Activated naive CD8-positive, alpha-beta T cell treated with anti-CD3 and anti-CD28 coated beads, Interleukin-2, amount 50 U/mL, for 24 hours (primary cell): ENCODE measurements at regions not wholly inside any gene's neighbourhood (a gene's known extent, or its start where the extent isn't known, plus 50 kb on each side); places are given as distances from the start of the nearest gene placed in this dataset.

ENCODE experiments used
- ATAC-seq: fragments of 150-1000 bp; cut with Tn5 transposase; one replicate; pipeline ENCODE4 v1.10.0; 2021
- DNase-seq: peaks from one replicate; pipeline ENCODE4 v3.0.0; 2021
- H3K27ac Mint-ChIP-seq: one replicate; pipeline ENCODE4 v1.8.0; 2021; ENCODE audit warnings: mild to moderate bottlenecking, mixed read lengths
- H3K27me3 Mint-ChIP-seq: one replicate; pipeline ENCODE4 v1.8.0; 2021; ENCODE audit warnings: mixed read lengths
- H3K36me3 Mint-ChIP-seq: one replicate; pipeline ENCODE4 v1.8.0; 2021; ENCODE audit warnings: low read depth, mixed read lengths
- H3K4me1 Mint-ChIP-seq: one replicate; pipeline ENCODE4 v1.8.0; 2021; ENCODE audit warnings: mixed read lengths
- H3K4me3 Mint-ChIP-seq: one replicate; pipeline ENCODE4 v1.8.0; 2021; ENCODE audit warnings: mild to moderate bottlenecking, moderate library complexity, mixed read lengths
- H3K9me3 Mint-ChIP-seq: one replicate; pipeline ENCODE4 v1.8.0; 2021; ENCODE audit warnings: mixed read lengths

- no peak for ATAC-seq
- H3K4me1 Mint-ChIP-seq = no peaks in the 10 kb centered on the region
- DNase-seq = no peak
- no peaks in the 10 kb centered on the region for H3K27me3 Mint-ChIP-seq
- H3K27ac Mint-ChIP-seq = no peak overlapping the region
- H3K4me3 Mint-ChIP-seq = no peak overlapping the region
- no peaks in the 10 kb centered on the region for H3K9me3 Mint-ChIP-seq
- H3K36me3 Mint-ChIP-seq = no peaks in the 10 kb centered on the region
Measured at GRCh38 chr18:34039611-34040010, 185.1 kb downstream of the NOL4 start.

GRCh38 chr18:34039201-34039600, 185.5 kb downstream of the NOL4 start:
- Mint-ChIP-seq H3K36me3 (no peaks in the 10 kb centered on the region), H3K9me3 (peaks cover 1% of the 10 kb centered on the region), H3K4me3 (no peak overlapping the region), H3K27me3 (no peaks in the 10 kb centered on the region), H3K27ac (no peak overlapping the region), H3K4me1 (no peaks in the 10 kb centered on the region)
- DNase-seq (no peak), ATAC-seq (no peak)

DNA sequence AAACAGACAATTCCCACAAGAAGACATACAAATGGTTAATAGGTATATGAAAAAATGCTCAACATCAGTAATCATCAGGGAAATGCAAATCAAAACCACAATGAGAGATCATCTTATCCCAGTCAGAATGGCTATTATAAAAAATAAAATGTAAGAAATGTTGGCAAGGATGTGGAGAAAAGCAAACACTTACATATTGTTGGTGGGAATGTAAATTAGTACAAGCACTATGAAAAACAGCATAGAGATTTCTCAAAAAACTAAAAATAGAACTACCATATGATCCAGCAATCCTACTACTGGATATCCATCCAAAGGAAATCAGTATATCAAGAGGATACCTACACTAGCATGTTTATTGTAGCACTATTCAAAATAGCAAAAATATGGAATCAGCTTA, 186.6 kb downstream of the NOL4 start:
- Mint-ChIP-seq H3K9me3 (peaks cover 10% of the 10 kb centered on the region), H3K4me1 (no peaks in the 10 kb centered on the region), H3K4me3 (no peak overlapping the region), H3K27ac (no peak overlapping the region), H3K27me3 (no peaks in the 10 kb centered on the region), H3K36me3 (no peaks in the 10 kb centered on the region)
- DNase-seq (no peak), ATAC-seq (no peak)

DNA sequence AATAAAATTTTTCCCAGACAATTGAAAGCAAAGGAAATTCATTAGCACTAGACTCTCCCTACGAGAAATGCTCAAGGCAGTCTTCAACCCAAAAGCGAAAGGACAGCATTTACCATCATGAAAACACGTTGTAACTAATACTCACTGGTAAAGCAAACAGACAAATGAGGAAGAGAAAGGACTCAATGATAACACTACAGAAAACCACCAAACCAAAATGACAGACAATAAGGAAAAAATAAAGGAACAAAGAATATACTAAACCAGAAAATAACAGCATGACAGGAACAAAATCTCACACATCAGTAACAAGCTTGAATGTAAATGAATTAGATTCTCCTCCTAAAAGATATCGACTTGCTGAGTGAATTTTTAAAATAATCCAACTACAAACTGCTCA, 190.7 kb downstream of the NOL4 start:
- no peak for DNase-seq

GRCh38 chr18:34031810-34032209, 192.9 kb downstream of the NOL4 start:
- ATAC-seq = no peak
- H3K4me3 Mint-ChIP-seq = no peak overlapping the region
- H3K27ac Mint-ChIP-seq = no peak overlapping the region
- H3K9me3 Mint-ChIP-seq = peaks cover 10% of the 10 kb centered on the region
- H3K36me3 Mint-ChIP-seq = no peaks in the 10 kb centered on the region
- H3K4me1 Mint-ChIP-seq = no peaks in the 10 kb centered on the region
- DNase-seq = no peak
- no peaks in the 10 kb centered on the region for H3K27me3 Mint-ChIP-seq

More for the DNA sequence above, 190.7 kb downstream of the NOL4 start:
- H3K27me3 Mint-ChIP-seq = no peaks in the 10 kb centered on the region
- no peaks in the 10 kb centered on the region for H3K36me3 Mint-ChIP-seq
- peaks cover 10% of the 10 kb centered on the region for H3K9me3 Mint-ChIP-seq
- no peak for ATAC-seq
- H3K27ac Mint-ChIP-seq = no peak overlapping the region
- H3K4me1 Mint-ChIP-seq = no peaks in the 10 kb centered on the region
- no peak overlapping the region for H3K4me3 Mint-ChIP-seq

GRCh38 chr18:34028324-34028723, 196.4 kb downstream of the NOL4 start:
- Mint-ChIP-seq H3K4me3 (no peak overlapping the region), H3K36me3 (no peaks in the 10 kb centered on the region), H3K9me3 (no peaks in the 10 kb centered on the region), H3K27ac (no peak overlapping the region), H3K4me1 (no peaks in the 10 kb centered on the region), H3K27me3 (no peaks in the 10 kb centered on the region)
- ATAC-seq (no peak), DNase-seq (no peak)

DNA sequence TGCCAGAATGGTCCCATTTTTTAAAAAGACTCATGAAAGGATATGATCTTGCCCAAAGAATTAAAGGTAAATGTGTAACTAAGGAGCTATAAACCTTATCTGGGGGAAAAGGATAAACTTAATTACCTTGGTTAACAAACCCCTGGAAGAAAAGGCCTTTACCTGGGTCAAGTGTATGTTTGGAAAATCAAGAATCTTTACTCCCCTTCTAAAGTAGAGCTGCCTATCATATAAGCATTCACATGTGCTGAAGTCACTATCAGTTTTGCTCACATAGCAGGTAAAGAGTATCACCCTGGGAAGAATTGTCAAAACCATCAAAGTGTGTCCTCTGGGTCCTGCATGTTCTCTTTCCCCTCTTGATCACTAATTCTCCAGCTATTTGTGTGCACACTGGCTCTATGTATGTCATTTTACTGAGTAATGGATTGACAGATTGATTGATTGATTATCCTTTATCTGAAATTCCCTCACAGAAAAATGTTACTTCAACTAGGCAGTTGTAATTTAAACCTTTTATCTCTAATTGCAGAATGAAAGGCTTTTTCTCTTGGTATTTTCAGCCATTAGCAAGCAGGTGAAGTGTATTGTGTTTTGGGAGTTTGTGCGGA, 199.4 kb downstream of the NOL4 start:
- Mint-ChIP-seq H3K4me1 (no peaks in the 10 kb centered on the region), H3K9me3 (peaks cover 7% of the 10 kb centered on the region), H3K36me3 (peaks cover 2% of the 10 kb centered on the region), H3K27ac (no peak overlapping the region), H3K27me3 (no peaks in the 10 kb centered on the region), H3K4me3 (no peak overlapping the region)
- DNase-seq (no peak), ATAC-seq (no peak)

- no peak for ATAC-seq
- Mint-ChIP-seq H3K27me3 (no peaks in the 10 kb centered on the region), H3K27ac (no peak overlapping the region), H3K36me3 (peaks cover 2% of the 10 kb centered on the region), H3K9me3 (peaks cover 7% of the 10 kb centered on the region), H3K4me1 (no peaks in the 10 kb centered on the region), H3K4me3 (no peak overlapping the region)
- DNase-seq = no peak
Measured at GRCh38 chr18:34023471-34023870, 201.2 kb downstream of the NOL4 start.

DNA sequence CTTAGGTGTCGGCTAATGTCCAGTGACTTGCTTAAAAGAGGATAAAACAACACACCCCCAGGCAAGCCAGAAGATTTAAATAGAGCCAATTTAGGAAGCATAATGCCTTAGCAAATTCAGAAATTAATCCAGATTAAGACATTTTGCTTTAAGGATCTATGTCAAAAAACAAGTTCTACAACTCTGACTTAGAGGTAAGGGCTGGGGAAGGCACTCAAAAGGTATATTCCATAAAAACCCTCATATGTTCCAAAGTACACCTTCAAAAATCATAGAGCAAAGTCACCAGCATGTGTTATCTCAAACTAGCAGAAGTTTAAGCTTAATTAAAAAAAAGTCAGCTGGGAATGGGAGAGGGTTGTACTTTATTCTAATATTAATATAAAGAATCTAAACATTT, 206.4 kb downstream of the NOL4 start:
- ATAC-seq = no peak
- H3K27ac Mint-ChIP-seq = no peak overlapping the region

GRCh38 chr18:34003687-34004086, 221.0 kb downstream of the NOL4 start:
- Mint-ChIP-seq H3K4me3 (no peak overlapping the region), H3K27ac (no peak overlapping the region), H3K9me3 (peaks cover 17% of the 10 kb centered on the region), H3K4me1 (no peaks in the 10 kb centered on the region), H3K27me3 (no peaks in the 10 kb centered on the region), H3K36me3 (no peaks in the 10 kb centered on the region)
- DNase-seq (no peak), ATAC-seq (no peak)

More for the DNA sequence above, 206.4 kb downstream of the NOL4 start:
- Mint-ChIP-seq H3K27me3 (no peaks in the 10 kb centered on the region), H3K4me1 (no peaks in the 10 kb centered on the region), H3K9me3 (peaks cover 7% of the 10 kb centered on the region), H3K36me3 (peaks cover 2% of the 10 kb centered on the region), H3K4me3 (no peak overlapping the region)
- no peak for DNase-seq

DNA sequence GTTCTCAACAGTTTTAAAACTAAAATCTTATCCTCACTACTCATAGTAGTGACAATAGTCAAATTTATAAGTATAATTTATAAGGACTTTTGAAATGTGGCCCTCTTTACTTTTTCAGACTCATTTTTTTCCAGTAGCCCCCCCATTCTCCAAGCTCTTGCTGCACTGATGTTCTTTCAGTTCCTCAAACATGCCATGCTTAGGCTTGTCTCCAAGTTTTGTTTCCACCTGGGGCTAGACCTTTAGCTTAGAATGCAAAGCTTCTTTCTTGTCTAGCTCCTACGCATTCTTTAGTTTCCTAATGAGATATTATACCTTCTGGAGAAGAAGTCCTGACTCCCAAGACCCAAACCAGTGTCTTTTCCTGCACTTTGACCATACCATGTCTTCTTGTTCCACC, 222.6 kb downstream of the NOL4 start:
- Mint-ChIP-seq H3K36me3 (no peaks in the 10 kb centered on the region), H3K4me3 (no peak overlapping the region), H3K4me1 (no peaks in the 10 kb centered on the region), H3K27ac (no peak overlapping the region), H3K9me3 (peaks cover 12% of the 10 kb centered on the region), H3K27me3 (no peaks in the 10 kb centered on the region)
- ATAC-seq = no peak
- no peak for DNase-seq

- no peaks in the 10 kb centered on the region for H3K27me3 Mint-ChIP-seq
- peaks cover 12% of the 10 kb centered on the region for H3K9me3 Mint-ChIP-seq
- DNase-seq = no peak
- H3K27ac Mint-ChIP-seq = no peak overlapping the region
- no peaks in the 10 kb centered on the region for H3K36me3 Mint-ChIP-seq
- ATAC-seq = no peak
- H3K4me1 Mint-ChIP-seq = no peaks in the 10 kb centered on the region
- H3K4me3 Mint-ChIP-seq = no peak overlapping the region
Measured at GRCh38 chr18:34001376-34001775, 223.3 kb downstream of the NOL4 start.

GRCh38 chr18:33987206-33987605, 237.5 kb downstream of the NOL4 start:
- H3K36me3 Mint-ChIP-seq = no peaks in the 10 kb centered on the region
- ATAC-seq (no peak), DNase-seq (no peak)
- peaks cover 8% of the 10 kb centered on the region for H3K9me3 Mint-ChIP-seq
- no peaks in the 10 kb centered on the region for H3K4me1 Mint-ChIP-seq
- no peak overlapping the region for H3K27ac Mint-ChIP-seq
- no peaks in the 10 kb centered on the region for H3K27me3 Mint-ChIP-seq
- H3K4me3 Mint-ChIP-seq = no peak overlapping the region

DNA sequence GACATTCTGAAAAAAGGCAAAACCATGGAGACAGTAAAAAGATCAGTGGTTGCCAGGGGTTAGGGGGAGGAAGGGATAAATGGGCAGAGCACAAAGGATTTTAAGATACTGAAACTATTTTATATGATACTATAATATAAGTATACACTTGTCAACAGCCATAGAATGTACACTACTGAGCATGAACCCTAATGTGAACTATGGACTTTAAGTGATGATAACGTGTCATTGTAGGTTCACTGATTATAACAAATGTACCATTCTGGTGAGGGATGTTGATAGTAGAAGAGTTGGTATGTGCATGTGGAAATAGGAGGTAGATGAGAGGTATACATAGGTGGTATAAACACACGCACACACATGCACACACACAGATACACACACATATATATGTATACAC, 241.6 kb downstream of the NOL4 start:
- H3K9me3 Mint-ChIP-seq = peaks cover 7% of the 10 kb centered on the region
- H3K4me3 Mint-ChIP-seq = no peak overlapping the region
- DNase-seq (no peak), ATAC-seq (no peak)
- H3K27ac Mint-ChIP-seq = no peak overlapping the region
- no peaks in the 10 kb centered on the region for H3K36me3 Mint-ChIP-seq
- H3K27me3 Mint-ChIP-seq = no peaks in the 10 kb centered on the region
- H3K4me1 Mint-ChIP-seq = no peaks in the 10 kb centered on the region

DNA sequence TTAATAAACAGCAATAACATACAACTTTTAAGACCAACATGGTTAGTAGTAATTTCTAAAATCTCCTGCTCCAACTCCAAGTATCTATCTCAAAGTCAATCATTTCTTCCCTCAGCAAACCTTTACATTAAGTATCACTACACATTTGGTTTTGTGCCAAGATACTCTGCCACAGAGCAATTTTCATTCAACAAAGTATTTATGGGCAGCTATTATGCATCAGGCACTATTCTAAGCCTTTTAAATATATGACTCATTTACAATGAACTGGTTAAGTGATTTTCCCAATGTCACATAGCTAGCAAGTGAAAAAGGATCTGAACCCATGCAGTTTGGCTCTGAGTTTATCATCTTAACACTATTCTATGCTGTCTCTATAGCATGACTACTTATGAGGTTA, 264.3 kb downstream of the NOL4 start:
- no peaks in the 10 kb centered on the region for H3K9me3 Mint-ChIP-seq
- H3K4me3 Mint-ChIP-seq = no peak overlapping the region
- ATAC-seq (no peak), DNase-seq (no peak)
- H3K27ac Mint-ChIP-seq = no peak overlapping the region
- H3K27me3 Mint-ChIP-seq = no peaks in the 10 kb centered on the region
- H3K4me1 Mint-ChIP-seq = no peaks in the 10 kb centered on the region
- no peaks in the 10 kb centered on the region for H3K36me3 Mint-ChIP-seq

GRCh38 chr18:33959609-33960008, 265.1 kb downstream of the NOL4 start:
- H3K4me1 Mint-ChIP-seq = no peaks in the 10 kb centered on the region
- H3K36me3 Mint-ChIP-seq = no peaks in the 10 kb centered on the region
- ATAC-seq (no peak), DNase-seq (no peak)
- H3K9me3 Mint-ChIP-seq = no peaks in the 10 kb centered on the region
- H3K27me3 Mint-ChIP-seq = no peaks in the 10 kb centered on the region
- H3K4me3 Mint-ChIP-seq = no peak overlapping the region
- H3K27ac Mint-ChIP-seq = no peak overlapping the region
